ENCODE measurements at regions not wholly inside any gene's neighbourhood (a gene's known extent, or its start where the extent isn't known, plus 50 kb on each side); places are given as distances from the start of the nearest gene placed in this dataset.

- Mint-ChIP-seq H3K4me1 (ENCODE audit: low read depth) (peaks cover 8% of the 10 kb centered on the region), H3K9me3 (no peaks in the 10 kb centered on the region), H3K4me3 (no peak overlapping the region), H3K36me3 (ENCODE audit: low read depth) (no peaks in the 10 kb centered on the region), H3K27me3 (no peaks in the 10 kb centered on the region), H3K27ac (no peak overlapping the region)
These were observed 66.2 kb upstream of the CLINT1 start for GRCh38 chr5:157924931-157925729.

- no peak overlapping the region for H3K4me3 Mint-ChIP-seq
- H3K9me3 Mint-ChIP-seq, result no peaks in the 10 kb centered on the region
- no peak overlapping the region for H3K27ac Mint-ChIP-seq
- no peaks in the 10 kb centered on the region for H3K36me3 Mint-ChIP-seq (ENCODE audit: low read depth)
- H3K4me1 Mint-ChIP-seq (ENCODE audit: low read depth), result peaks cover 14% of the 10 kb centered on the region
- no peaks in the 10 kb centered on the region for H3K27me3 Mint-ChIP-seq
These were observed 65.5 kb upstream of the CLINT1 start for GRCh38 chr5:157924490-157924889.

GRCh38 chr5:157923765-157924164 is 64.8 kb upstream of the CLINT1 start:
- Mint-ChIP-seq H3K27ac (no peak overlapping the region), H3K9me3 (no peaks in the 10 kb centered on the region), H3K4me3 (no peak overlapping the region), H3K36me3 (ENCODE audit: low read depth) (no peaks in the 10 kb centered on the region), H3K27me3 (no peaks in the 10 kb centered on the region), H3K4me1 (ENCODE audit: low read depth) (peaks cover 22% of the 10 kb centered on the region)

GRCh38 chr5:157922026-157922425 is 63.1 kb upstream of the CLINT1 start:
- Mint-ChIP-seq H3K36me3 (ENCODE audit: low read depth) (no peaks in the 10 kb centered on the region), H3K27me3 (no peaks in the 10 kb centered on the region), H3K9me3 (no peaks in the 10 kb centered on the region), H3K4me1 (ENCODE audit: low read depth) (peaks cover 36% of the 10 kb centered on the region), H3K4me3 (no peak overlapping the region), H3K27ac (no peak overlapping the region)

GRCh38 chr5:157920828-157921170 is 61.9 kb upstream of the CLINT1 start:
- no peaks in the 10 kb centered on the region for H3K9me3 Mint-ChIP-seq
- H3K36me3 Mint-ChIP-seq (ENCODE audit: low read depth), result no peaks in the 10 kb centered on the region
- H3K4me1 Mint-ChIP-seq (ENCODE audit: low read depth), result peaks cover 36% of the 10 kb centered on the region
- no peak overlapping the region for H3K27ac Mint-ChIP-seq
- no peak overlapping the region for H3K4me3 Mint-ChIP-seq
- H3K27me3 Mint-ChIP-seq, result no peaks in the 10 kb centered on the region

- no peaks in the 10 kb centered on the region for H3K9me3 Mint-ChIP-seq
- H3K4me3 Mint-ChIP-seq, result peak overlapping the region; percentile 52
- peaks cover 30% of the 10 kb centered on the region for H3K4me1 Mint-ChIP-seq (ENCODE audit: low read depth)
- H3K36me3 Mint-ChIP-seq (ENCODE audit: low read depth), result no peaks in the 10 kb centered on the region
- no peaks in the 10 kb centered on the region for H3K27me3 Mint-ChIP-seq
- H3K27ac Mint-ChIP-seq, result no peak overlapping the region
These were observed 60.1 kb upstream of the CLINT1 start for GRCh38 chr5:157918811-157919742.

- no peak overlapping the region for H3K4me3 Mint-ChIP-seq
- peaks cover 30% of the 10 kb centered on the region for H3K4me1 Mint-ChIP-seq (ENCODE audit: low read depth)
- H3K9me3 Mint-ChIP-seq, result no peaks in the 10 kb centered on the region
- no peak overlapping the region for H3K27ac Mint-ChIP-seq
- H3K36me3 Mint-ChIP-seq (ENCODE audit: low read depth), result no peaks in the 10 kb centered on the region
- no peaks in the 10 kb centered on the region for H3K27me3 Mint-ChIP-seq
These were observed 59.2 kb upstream of the CLINT1 start for GRCh38 chr5:157917899-157918809.

GRCh38 chr5:157917491-157917890 is 58.5 kb upstream of the CLINT1 start:
- no peak overlapping the region for H3K27ac Mint-ChIP-seq
- no peaks in the 10 kb centered on the region for H3K36me3 Mint-ChIP-seq (ENCODE audit: low read depth)
- no peaks in the 10 kb centered on the region for H3K9me3 Mint-ChIP-seq
- H3K4me1 Mint-ChIP-seq (ENCODE audit: low read depth), result peaks cover 30% of the 10 kb centered on the region
- H3K27me3 Mint-ChIP-seq, result no peaks in the 10 kb centered on the region
- H3K4me3 Mint-ChIP-seq, result no peak overlapping the region

- Mint-ChIP-seq H3K27ac (no peak overlapping the region), H3K9me3 (no peaks in the 10 kb centered on the region), H3K4me1 (ENCODE audit: low read depth) (peaks cover 30% of the 10 kb centered on the region), H3K4me3 (no peak overlapping the region), H3K36me3 (ENCODE audit: low read depth) (no peaks in the 10 kb centered on the region), H3K27me3 (no peaks in the 10 kb centered on the region)
These were observed 56.7 kb upstream of the CLINT1 start for GRCh38 chr5:157915638-157916037.

- no peak overlapping the region for H3K4me3 Mint-ChIP-seq
- H3K36me3 Mint-ChIP-seq (ENCODE audit: low read depth), result no peaks in the 10 kb centered on the region
- no peaks in the 10 kb centered on the region for H3K9me3 Mint-ChIP-seq
- H3K4me1 Mint-ChIP-seq (ENCODE audit: low read depth), result peaks cover 19% of the 10 kb centered on the region
- no peaks in the 10 kb centered on the region for H3K27me3 Mint-ChIP-seq
- H3K27ac Mint-ChIP-seq, result no peak overlapping the region
These were observed 55.3 kb upstream of the CLINT1 start for GRCh38 chr5:157914151-157914788.

- H3K27me3 Mint-ChIP-seq, result no peaks in the 10 kb centered on the region
These were observed 54.6 kb upstream of the CLINT1 start for GRCh38 chr5:157913575-157913974.

GRCh38 chr5:157912621-157913325 is 53.8 kb upstream of the CLINT1 start:
- Mint-ChIP-seq H3K4me1 (ENCODE audit: low read depth) (peaks cover 4% of the 10 kb centered on the region), H3K27ac (no peak overlapping the region), H3K9me3 (no peaks in the 10 kb centered on the region), H3K27me3 (no peaks in the 10 kb centered on the region), H3K4me3 (no peak overlapping the region), H3K36me3 (ENCODE audit: low read depth) (no peaks in the 10 kb centered on the region)

More at GRCh38 chr5:157913575-157913974, 54.6 kb upstream of the CLINT1 start:
- Mint-ChIP-seq H3K4me1 (ENCODE audit: low read depth) (peaks cover 13% of the 10 kb centered on the region), H3K9me3 (no peaks in the 10 kb centered on the region), H3K27ac (no peak overlapping the region), H3K36me3 (ENCODE audit: low read depth) (no peaks in the 10 kb centered on the region), H3K4me3 (no peak overlapping the region)

- Mint-ChIP-seq H3K4me3 (no peak overlapping the region), H3K27ac (no peak overlapping the region), H3K36me3 (ENCODE audit: low read depth) (no peaks in the 10 kb centered on the region), H3K4me1 (ENCODE audit: low read depth) (no peaks in the 10 kb centered on the region), H3K9me3 (no peaks in the 10 kb centered on the region), H3K27me3 (no peaks in the 10 kb centered on the region)
These were observed 52.6 kb upstream of the CLINT1 start for GRCh38 chr5:157911568-157911967.

Measured in stimulated activated naive CD8-positive, alpha-beta T cell treated with anti-CD3 and anti-CD28 coated beads, Interleukin-15, Interleukin-2, amounts not matched to agents 100 ng/mL and 50 ng/mL, for 24 hours (primary cell).